ELF-1 (cell line): ENCODE measurements at regions not wholly inside any gene's neighbourhood (a gene's known extent, or its start where the extent isn't known, plus 50 kb on each side); places are given as distances from the start of the nearest gene placed in this dataset.
A peak's percentile ranks its signal among the peaks of the same experiment; 100 is the strongest.
"Not testable (repeated sequence)": the region's sequence is repeated elsewhere in the genome, so short reads cannot be mapped to it uniquely, and the experiment has no call there.

Experiments used
- DNase-seq: peaks from one replicate; pipeline ENCODE4 v3.0.0-alpha.2; 2016; ENCODE audit warnings: low read depth, low spot score

DNA sequence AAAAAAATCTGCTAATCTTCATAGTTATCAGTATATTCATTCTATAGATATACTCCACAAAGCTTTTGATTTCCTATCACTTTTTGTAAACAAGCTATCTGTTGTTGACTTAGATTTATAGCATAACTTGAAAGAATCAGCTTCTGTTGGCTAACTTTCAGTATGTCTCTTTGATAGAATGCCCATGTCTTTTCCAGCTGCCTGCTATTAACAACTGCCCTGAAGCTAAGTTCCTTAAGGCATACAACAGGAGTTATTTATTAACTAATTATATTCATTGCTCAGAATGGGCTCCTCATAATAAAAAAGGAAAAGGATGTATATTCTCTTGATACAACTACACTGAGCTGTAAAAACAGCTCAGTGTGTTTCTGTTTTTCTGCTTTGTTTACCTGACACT is 293.9 kb downstream of the TUSC7 start:
- DNase-seq = no peak

DNA sequence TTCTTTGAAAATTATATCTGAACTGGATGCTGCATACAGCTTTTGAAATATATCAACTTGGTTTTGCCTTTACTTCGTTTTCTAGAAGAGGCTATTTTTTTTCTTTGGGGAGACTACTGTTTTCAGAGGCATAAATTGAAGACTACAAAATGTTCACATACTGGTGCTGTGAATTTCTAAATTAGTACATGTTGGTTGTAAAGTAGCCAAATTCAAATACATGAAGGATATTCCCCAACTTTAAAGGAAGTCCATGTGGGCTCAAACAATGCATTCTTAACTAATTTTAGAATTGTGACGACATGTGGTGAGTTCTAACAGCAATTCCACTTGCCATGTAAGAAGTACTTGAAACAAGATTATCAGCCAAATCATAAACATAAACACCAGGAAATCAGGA is 295.7 kb downstream of the TUSC7 start:
- no peak for DNase-seq

DNA sequence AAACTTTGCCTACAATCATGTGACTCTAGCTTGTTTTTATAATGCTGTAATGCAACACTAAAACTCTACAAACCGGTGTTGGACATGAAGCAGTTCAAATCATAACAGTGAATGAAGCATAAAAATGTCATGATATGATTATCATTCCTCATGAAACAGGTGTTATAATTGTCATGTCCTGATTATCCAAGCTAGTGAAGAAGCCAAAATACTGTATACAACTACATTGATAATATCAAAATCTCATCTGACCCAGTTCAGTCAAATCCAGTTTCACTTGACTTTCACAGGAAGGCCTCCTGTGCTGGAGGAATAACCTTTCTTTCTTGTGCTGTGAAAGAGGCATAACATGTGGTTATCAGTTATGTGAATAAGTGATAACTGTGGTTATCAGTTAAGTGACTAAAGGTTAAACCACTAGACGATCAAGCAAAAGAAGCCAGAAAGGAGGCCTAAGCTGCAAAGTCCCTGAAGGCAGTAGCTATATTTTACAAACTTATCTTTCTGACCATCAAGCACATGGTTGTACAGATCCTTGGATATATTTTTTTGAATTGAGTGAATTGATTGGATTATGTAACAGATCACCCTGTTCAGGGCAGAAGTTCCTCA is 296.4 kb downstream of the TUSC7 start:
- DNase-seq = no peak

GRCh38 chr3:117010318-117010717 is 300.7 kb downstream of the TUSC7 start:
- DNase-seq = no peak

- DNase-seq = no peak
These were observed 302.2 kb downstream of the TUSC7 start for GRCh38 chr3:117011687-117012250.

DNA sequence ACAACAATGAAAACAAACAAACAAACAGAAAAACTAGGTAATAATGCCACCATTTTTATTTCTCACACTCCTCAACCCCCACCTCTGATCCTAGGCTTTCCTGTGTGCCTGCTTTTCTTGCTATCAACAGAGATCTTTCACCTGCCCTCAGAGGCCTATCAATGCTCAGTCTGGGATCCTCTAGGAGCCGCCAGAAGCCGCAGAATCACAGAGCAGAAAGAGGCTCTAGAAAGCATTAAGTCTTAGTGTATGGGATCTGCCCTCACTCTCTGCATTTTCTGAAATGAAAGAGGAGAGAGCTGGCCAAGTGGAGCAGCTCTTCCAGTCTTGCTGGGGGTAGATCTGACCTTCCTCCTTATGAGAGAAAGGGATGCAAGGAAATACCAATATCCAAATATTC is 306.8 kb downstream of the TUSC7 start:
- peak; percentile 61 for DNase-seq

- DNase-seq = no peak
These were observed 307.7 kb downstream of the TUSC7 start for GRCh38 chr3:117017135-117017894.

- no peak for DNase-seq
These were observed 309.1 kb downstream of the TUSC7 start for GRCh38 chr3:117018655-117019054.

DNA sequence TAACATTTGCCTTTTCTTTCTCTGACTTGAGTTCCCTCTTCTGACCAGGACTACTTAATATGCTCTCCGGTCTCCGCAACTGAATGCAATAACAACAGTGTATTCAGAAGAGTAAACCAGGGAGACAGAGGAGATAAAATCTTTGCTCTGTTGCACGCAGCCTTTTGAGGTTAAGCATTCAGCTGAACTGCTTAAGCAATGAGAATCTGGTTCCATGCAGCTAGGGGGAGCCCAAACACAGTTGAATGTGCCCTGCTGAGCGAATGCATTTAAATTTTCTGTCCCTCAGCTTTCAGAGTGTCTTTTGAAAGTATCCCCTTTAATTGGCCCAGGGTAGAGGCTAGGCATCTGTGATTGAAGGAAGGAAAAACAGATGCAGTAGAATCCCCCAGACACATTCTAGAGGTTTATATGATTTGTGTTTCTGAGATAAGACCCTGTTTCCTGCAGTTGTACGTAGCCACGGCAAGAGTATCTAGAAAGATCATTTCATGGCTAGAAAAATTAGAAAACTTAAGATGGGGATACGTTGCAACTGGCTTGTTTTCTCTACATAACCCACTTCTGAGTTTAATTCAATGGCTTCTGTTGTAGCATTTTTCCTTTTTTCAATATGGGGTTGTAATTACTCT is 309.6 kb downstream of the TUSC7 start:
- peak; percentile 73 for DNase-seq

DNA sequence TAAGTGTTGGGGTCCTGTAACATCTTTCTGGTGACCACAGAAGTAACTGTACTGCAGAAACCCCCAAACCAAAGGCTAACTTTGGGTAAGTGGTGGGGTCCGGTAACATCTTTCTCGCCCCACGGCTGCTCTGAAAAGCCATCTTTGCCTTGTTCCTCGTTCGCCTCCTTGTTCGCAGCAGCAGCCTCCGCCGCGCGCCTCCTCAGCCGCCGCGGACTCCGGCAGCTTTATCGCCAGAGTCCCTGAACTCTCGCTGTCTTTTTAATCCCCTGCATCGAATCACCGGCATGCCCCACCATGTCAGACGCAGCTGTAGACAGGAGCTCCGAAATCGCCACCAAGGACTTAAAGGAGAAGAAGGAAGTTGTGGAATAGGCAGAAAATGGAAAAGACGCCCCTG is 316.8 kb downstream of the TUSC7 start:
- no peak for DNase-seq

DNA sequence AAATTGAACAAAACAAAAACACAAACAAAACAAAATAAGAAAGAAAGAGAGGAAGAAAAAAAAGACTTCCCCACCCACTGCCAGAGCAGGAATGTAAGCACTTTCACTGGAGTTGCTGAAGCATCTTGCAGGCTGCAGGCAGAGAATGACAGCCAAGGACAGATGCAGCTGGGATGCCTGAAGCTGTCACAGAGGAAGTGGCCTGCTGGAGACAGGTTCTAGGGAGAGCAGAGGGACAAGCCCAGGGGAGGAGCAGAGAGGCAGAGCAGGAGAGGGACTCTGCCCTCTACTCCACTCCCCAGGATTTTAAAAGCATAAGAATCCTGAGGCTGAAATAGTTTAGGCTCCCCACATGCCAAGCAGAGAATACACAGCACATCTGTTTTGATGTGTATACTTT is 326.2 kb downstream of the TUSC7 start:
- peak; percentile 89 for DNase-seq

DNA sequence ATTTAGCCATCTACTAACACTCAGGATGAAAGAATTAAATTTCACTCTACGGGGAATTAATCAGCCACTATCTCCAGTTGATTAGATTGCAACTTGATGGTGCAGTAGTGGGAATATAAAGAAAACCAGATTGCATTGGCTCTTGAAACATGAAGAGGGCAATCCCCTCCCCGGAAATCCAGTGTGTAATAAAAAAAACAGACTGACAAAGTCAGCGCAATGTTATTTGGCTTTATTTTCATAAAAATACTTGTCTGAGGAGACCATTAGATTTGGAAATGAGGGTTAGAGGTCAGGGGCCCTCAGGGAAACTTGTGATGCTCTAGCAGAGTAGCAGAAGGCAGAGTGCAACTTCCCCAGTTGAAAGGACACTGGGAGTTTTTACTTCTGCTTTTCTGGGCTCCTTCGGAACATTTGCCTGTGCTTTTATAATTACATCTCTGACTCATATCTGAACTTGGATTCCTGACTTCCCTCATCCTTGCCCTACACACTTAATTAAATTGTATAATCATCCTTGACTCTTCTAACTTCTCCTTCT is 326.8 kb downstream of the TUSC7 start:
- DNase-seq = no peak

DNA sequence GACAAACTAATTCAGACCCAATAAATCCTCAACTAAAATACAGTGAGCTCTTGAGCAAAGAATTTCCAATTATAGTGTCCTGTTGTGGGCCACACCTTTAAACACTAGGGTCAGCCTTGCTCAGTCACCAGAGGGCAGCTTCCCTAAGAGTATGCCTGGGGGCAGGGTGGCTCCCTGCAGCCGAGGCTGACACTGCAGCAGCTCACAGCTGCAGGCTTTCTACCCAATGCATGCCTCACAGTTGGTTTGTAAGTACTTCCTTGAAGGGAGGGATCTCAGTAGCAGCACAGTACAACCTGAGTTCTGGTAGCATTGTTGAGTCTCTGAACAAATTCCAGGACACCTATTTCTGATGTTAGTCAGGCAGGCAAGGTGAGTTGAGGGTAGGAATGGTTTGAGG is 335.6 kb downstream of the TUSC7 start:
- peak; percentile 88 for DNase-seq

- no peak for DNase-seq
These were observed 338.5 kb downstream of the TUSC7 start for GRCh38 chr3:117047951-117048705.

DNA sequence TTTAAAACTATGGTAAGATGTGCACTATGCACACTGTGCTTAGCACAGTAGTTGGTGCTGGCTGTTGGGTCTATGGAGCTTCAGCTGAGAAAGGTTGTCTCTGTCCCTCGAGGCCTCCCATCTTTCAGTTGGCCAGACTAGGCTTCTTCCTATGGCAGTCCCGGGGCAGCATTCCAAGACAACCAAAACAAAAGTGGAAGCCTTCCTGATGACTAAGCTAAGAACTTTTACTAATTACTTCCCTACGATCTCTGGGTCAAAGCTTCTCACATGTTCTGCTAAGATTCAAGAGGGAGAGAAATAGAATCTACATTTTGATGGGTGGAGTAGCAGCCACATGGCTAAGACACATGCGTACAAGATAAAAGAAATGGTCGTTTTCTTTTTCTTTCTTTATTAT is 342.8 kb downstream of the TUSC7 start:
- no peak for DNase-seq

- DNase-seq = no peak
These were observed 345.0 kb downstream of the TUSC7 start for GRCh38 chr3:117054556-117054955.

- DNase-seq = not testable (repeated sequence)
These were observed 347.4 kb downstream of the TUSC7 start for GRCh38 chr3:117056946-117057345.

DNA sequence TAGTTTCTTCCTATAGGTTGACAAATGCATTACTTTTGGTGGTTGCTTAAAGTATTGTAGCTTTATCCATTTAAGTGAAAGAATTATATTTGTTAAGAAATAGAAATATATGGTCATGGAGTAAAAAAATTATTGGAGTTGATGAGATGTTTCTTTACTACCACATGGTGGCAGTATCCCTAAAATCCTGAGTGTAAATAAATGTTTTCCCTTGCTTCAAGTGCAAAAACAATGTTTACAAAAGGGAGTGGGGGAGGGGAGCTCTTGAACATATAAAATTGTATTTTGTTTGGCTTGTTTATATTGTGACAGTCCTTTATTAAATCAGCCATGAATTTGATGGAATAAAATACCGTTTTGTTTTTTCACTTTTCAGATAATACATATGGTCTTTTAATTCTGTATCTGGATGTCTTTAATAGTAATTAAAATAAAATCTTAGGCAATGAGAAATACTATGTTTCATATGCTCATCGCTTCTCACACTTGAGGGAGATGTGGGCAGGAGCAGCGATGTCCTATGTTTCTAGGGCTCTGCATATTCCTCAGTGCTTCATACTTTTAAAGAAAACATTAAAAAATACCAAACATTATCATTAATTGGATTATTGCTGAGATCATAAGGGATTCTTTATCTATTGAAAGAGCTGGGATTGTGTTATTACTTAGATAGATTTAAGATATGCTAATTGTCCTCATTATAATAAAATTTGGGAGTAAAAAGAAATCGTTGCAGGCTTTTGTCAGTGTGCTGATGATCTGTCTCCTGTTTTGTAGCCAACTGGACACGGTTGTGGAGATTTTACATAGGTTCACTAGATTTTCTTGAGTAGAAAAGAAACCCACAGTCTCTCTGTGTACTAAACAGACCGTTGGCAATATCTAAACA is 349.7 kb downstream of the TUSC7 start:
- no peak for DNase-seq

DNA sequence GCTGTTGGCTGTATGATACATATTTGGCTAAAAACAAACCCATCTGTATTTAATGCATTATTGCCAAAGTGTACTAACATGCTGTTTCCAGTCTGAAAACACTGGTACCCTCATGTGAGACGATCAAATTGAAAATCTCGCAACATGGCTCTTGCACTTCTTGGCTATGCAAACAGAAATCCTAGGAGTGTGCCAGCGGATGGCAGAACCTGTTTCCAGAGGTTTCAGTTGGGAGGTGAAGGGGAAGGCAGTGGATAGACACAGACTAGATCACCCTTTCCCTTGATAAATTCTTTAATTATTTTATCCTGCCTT is 350.3 kb downstream of the TUSC7 start:
- no peak for DNase-seq

DNA sequence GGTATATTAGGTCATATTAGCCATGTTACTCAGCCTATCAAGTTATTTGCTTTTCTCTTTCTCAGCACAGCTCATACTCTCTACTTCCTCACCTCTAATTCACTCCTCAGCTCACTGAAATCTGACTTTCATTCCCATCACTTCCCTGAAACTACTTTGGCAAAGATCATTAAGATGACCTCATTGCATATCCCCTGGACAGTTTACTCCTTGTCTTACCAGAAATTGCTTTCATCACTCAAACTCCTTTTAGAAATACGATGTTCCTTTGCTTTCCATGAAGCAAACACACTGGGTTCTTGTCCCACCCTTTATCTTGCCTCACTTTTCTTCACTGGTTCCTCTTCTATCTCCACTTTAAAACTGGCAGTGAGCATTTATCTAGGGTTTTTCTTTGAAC is 354.4 kb downstream of the TUSC7 start:
- DNase-seq = no peak

- no peak for DNase-seq
These were observed 358.7 kb downstream of the TUSC7 start for GRCh38 chr3:117068301-117068700.
